Esophagus muscularis mucosa (tissue), 3 donors: ENCODE measurements at regions not wholly inside any gene's neighbourhood (a gene's known extent, or its start where the extent isn't known, plus 50 kb on each side); places are given as distances from the start of the nearest gene placed in this dataset.

Experiments
- CTCF ChIP-seq, 3 experiments: fragments of 200-600 bp in 2 of 3; fragments of 450-650 bp in 1 of 3; sonication (generic) in 2 of 3; IDR thresholded peaks; one replicate each; pipeline ENCODE4 v1.5.1; 2017 to 2019; ENCODE audit warnings: antibody characterized with exemption in 3 of 3, mild to moderate bottlenecking in 2 of 3, moderate library complexity in 1 of 3
- EP300 ChIP-seq: sonication (generic); formaldehyde crosslinking; IDR thresholded peaks from one replicate; pipeline ENCODE4 v1.6.1; 2017; ENCODE audit warnings: antibody characterized with exemption

DNA sequence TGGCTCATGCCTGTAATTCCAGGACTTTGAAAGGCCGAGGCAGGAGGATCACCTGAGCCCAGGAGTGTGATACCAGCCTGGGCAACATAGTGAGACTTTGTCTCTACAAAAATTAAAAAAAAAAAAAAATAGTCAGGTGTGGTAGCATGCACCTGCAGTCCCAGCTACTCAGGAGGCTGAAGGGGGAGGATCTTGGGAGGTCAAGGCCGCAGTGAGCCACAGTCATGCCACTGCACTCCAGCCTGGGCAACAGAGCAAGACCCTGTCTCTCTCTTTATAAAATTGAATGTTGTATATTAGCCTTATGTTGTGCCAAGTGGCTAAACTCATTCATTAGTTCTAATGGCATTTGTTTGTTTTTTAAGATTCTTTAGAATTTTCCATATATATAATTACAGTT lies 207.7 kb upstream of the COPS8 start:
- TF ChIP-seq EP300 (no peak), CTCF (IDR thresholded peaks at IDR 0.05) (no peak)
